COLO668 (cell line): ENCODE measurements at regions not wholly inside any gene's neighbourhood (a gene's known extent, or its start where the extent isn't known, plus 50 kb on each side); places are given as distances from the start of the nearest gene placed in this dataset.
"Not testable (repeated sequence)": the region's sequence is repeated elsewhere in the genome, so short reads cannot be mapped to it uniquely, and the experiment has no call there.

Experiments
- DNase-seq: peaks from one replicate; lab custom pipeline; 2025; ENCODE audit not compliant: unreplicated experiment; lab: John Stamatoyannopoulos, UW

DNA sequence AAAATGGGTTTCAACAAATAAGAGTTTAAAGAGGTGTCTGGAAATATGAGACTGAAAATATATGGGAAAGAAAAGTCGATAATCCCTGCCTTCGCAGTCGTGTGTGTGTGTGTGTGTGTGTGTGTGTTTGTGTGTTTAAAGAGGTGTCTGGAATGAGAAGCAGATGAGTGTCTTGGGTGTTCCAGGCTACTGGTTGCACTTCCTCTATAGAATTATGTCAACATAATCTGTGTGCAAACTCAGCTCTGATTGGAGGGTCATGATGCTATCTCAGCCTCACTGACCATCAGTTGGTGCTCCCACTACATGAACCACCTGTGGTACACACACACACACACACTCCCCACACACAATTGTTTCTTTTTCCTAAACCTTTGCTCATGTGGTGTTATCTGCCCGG lies 347.3 kb downstream of the NPIPA8 start:
- no peak for DNase-seq

DNA sequence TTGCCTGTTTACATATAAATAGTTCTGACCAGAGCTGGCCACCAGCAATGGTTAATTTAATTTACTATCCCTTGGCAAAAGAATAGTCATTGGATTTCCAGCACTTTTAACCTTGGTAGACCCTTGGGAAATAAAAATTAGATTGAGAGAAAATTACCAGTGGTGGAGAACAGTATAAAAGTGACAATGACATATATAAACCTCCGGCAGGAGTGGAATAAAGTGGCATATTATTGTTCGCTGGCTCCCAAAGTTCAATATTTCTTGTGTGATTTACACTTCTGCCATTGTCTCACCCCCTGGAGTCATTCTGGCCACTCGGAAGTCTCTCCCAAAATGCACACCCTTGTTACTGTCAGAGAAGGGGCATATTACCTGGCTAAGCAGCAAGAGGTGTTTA lies 347.7 kb downstream of the NPIPA8 start:
- DNase-seq = no peak

DNA sequence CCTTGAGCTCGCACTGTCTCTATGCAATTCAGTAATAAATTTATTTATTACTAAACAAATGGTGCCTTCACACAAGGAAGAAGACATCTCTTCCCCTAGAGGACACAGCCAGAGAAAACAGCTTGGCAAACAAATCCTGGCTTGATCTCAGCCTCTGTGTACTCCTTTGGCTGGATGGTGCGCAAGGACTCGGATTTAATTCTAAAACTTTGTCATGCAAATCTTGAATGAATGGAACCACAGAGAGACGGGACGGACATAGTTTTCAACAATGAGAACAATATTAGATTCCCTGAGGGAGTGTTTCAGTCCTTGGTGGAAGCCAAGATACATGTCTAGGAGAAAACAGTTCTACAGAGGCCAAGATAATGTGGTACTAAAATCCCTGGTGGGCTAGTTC lies 349.5 kb downstream of the NPIPA8 start:
- no peak for DNase-seq

DNA sequence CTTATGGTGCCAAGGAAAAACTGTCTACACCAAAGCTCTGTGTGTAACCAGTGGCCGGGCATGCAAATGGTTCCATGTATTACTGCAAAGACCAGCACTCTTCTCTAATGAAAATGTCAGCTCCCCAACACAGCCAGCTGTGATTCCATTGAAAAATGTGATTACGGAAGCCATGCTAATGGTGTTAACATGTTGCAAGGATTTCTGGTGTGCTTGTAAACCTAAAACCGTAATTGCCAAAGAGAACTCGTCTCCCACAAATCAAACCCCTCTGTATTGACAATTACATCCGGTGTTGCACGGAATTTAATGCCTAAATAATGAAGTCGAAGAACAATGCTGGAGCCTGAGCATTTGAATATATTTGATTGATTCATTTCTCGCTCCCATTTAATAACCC lies 351.7 kb downstream of the NPIPA8 start:
- DNase-seq = no peak

DNA sequence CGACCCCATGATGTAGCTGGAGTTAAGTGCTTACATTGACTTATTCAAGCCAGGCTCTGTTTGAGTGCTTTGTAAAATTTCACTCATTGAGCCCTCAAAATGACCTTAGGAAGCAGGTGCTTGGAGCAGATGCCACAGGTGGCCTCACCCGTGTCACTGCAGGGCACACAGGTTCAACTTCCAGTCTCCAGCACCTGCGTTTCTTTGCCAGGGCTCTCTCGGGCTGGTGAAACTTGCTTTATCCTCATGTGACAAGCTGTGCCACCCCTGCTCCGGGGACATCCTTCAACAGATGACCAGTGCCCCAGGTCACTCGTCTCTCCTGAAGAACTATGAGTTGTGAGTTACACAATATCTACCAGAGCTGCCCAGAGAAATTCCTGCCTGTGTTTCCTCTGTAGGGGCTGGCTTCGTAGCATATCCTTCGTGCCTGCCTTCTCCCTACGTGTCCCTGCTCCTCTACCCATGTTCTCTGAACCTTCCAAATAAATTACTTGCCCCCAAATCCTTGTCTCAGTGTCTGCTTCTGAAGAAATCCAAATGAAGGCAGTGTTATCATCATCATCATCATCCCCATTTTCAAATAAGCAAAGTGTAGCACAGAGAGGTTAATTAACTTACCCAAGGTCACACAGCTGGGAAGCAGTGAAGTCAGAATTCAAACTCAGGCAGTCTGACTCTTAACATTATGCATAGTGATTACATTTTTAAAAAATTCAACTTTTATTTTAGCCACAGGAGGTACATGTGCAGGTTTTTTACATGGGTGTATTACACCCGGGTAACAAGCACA lies 352.5 kb downstream of the NPIPA8 start:
- no peak for DNase-seq

DNA sequence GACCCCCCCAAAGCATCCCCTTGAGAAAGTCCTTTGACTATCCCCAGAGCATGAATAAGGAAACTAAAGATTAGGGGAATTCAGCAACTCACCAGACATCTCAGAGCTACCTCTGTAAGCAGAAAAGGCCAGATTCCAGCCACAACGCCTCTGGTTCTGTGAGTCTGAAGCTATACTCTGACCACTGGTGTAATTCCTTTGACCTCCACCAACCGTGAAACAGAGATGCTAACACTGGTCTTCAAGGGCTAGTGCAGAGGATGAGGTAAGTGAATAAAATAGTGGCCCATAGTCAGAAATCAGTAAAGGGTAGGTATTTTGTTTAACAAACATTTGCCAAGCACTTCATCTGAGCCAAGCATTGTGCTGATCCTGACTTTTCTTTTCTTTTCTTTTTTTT lies 353.4 kb downstream of the NPIPA8 start:
- no peak for DNase-seq

DNA sequence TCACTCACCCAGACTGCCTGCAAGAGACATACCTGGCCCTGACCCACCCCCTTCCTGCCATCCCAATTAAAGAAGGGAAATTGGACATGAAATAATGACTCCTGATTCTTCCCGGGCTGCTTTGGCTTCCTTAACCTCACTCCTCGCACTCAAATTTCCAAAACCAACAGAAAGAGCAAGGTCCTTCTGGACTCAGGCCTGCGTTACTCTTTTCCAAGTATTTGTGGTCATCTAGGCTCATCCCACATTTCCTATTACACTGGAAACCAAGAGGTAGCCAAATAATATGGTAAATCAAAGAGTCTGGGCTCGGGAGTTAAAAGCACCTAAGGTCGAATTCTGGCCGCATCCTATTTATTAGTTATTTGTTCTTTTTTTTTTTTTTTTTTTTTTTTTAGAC lies 359.3 kb downstream of the NPIPA8 start:
- no peak for DNase-seq

DNA sequence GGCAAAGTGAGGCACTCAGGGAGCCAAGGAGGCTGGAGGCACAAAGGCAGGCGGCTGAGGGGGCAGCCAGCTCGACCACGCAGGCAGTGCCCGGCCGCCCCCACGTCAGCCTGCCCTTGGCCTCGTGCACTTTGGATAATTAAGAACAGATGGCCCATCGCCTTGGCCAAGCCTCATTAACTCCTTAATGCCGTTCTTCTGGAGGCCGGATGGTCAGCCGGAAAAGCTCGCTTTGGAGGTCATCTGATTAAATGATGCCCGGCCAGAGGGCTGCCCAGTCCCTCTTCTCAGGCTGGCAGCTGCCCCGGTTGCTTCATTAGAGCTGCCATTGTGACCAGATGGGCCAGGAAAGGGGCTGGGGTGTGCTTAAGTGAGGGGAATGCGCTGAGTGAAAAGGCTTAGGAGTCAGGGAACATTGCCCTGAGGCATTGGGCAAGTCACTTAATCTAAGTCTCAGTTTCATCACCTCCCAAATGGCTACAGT lies 364.0 kb downstream of the NPIPA8 start:
- DNase-seq = no peak

DNA sequence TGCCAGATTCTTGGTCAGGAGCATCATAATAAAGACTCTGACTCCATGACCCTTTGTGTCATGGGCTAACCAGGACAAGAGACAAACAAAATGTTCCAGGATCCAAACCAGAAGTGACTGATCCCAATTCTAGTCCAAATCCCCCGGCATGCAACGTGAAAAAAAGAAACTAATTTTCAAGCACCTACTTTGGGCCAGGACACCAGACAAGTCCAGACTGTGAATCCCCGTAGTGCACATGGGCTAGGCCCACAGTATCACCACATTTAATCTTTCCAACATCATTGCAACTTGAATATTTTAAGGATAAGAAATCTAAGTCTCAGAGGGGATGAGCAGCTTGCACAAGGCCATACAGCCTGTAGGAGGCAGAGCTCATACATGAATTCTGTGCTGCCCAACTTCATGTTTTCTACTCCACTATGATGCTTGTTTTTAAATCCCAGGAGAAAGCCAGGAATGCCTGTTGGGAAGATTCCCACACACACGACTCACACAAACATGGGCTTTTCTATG lies 365.7 kb downstream of the NPIPA8 start:
- DNase-seq = no peak

DNA sequence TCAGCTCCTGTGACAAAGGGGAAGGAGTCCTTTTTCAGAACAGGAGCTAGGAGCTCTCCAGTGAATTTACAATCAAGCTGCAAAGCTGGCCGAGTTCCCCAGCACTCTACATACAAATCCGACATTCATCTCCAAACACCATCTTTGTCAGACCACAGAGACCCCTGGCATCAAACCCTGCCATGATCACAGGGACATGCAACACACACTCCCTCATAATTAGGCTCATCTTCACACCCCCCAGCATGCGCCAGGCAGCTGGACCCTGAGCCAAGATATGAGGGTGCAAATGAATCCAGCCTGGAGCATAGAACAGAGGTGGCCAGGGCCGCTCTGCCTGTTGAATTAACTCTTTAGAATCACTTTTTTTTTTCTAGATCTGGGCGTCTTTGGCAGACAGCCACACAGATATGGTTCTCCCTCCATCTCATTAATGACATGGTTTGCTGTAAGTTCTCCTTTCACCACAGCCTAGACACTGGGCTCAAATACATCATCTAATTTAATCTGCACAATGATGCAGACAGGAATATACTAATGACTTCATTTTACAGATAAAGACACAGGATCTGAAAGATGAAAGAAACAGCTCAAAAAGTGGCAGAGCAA lies 366.3 kb downstream of the NPIPA8 start:
- DNase-seq = no peak

DNA sequence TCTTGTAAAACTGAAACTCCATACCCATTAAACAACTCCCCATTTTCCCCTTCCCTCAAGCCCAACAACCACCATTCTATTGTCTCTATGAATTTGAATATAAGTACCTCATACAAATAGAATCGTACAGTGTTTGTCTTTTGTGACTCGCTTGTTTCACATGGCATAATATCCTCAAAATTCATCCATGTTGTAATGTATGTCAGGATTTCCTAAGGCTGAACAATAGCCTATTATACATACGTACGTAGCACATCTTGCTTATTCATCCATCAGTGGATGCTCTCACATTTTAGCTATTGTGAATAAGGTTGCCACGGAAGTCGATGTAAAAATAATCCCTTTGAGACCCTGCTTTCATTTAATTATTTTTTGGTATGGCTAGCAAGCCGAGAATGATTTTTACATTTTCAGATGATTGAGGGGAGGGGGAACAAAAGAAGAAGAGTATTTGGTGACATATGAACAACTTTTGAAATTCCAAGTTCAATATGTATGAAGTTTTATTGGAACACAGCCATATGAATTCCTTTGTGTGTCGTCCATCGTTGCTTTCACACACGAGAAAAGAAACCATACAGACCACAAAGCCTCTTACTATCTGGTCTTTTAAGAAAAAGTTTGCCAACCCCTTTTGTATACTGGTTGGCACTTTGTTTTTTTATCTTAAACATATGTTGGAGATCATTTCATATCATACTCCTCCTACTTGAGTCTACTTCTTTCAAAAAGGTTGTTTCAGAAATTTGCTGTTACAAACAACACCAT lies 371.2 kb downstream of the NPIPA8 start:
- no peak for DNase-seq

DNA sequence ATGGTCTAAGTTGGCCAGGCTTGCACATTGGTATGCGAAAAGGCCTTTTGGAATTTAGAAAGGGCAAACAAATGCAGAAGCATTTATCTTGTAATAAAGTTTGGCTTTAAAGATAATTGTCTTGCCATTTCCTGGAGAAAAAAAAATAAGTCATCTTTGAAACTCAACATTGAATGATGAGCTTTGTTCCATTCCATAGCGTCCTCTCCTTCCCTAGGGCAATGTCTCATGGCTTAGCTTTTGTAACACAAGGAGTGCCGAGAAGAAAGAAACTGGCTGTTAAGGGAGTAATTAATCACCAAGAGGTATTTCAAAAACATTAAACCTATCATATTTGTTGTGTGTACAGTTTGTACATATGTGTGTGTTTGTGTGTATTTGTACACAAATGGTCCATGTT lies 372.3 kb downstream of the NPIPA8 start:
- no peak for DNase-seq

DNA sequence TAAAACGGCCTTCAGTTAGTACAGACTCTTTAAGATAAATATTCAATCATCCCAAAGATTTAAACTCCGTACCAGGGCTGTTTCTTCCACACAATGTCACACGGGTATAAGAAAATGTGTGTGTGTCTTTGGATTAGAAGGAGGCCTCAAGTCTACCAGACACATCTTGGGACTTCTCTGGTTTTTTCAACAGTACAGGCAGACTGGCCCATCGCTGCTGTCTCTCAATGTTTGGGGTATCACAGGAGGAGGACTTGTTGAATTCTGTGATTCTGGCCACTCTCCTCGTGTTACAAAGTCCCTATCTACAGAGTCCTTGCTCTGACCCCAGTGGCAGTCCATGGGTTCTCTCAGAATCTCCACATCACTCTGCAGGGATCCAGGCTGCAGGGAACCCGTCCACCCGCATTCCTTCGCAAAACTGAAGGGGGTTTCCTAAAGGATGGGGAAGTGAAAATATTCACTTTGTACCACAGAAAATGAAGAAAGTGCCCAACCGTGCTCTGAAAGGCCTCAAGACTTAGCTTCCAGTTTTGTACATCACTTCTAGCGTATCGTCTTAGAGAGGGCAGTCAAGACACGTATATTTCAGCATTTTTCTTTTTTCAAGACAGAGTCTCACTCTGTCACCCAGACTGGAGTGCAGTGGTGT lies 373.2 kb downstream of the NPIPA8 start:
- no peak for DNase-seq

DNA sequence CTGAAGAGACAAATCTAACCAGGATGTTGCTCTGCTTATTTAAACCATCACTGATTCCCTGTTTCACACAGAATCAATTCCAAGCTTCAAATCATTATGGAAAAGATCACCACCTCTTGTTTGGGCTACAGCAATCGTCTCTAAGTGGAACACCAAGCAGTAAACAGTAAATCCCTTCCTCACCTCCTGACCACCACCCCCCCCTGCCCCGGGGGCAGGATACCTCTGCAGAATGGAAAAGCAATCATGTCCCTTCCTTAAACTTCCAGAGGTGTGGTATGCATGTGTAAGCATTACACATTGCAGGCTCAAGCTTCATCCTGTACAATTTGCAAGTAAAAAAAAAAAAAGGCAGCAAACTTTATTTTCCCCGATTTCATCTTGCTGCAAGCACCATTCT lies 373.8 kb downstream of the NPIPA8 start:
- DNase-seq = no peak

DNA sequence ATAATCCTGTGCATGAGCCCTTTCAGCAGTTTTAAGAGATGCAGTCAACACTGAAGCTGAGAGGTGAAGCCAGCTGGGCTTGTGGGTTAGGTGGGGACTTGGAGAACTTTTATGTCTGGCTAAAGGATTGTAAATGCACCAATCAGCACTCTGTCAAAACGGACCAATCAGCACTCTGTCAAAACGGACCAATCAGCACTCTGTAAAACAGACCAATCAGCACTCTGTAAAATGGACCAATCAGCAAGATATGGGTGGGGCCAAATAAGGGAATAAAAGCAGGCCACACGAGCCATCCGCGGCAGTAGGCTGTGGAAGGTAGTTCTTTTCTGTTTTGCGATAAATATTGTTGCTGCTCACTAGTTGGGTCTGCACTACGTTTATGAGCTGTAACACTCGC lies 374.7 kb downstream of the NPIPA8 start:
- DNase-seq = not testable (repeated sequence)

DNA sequence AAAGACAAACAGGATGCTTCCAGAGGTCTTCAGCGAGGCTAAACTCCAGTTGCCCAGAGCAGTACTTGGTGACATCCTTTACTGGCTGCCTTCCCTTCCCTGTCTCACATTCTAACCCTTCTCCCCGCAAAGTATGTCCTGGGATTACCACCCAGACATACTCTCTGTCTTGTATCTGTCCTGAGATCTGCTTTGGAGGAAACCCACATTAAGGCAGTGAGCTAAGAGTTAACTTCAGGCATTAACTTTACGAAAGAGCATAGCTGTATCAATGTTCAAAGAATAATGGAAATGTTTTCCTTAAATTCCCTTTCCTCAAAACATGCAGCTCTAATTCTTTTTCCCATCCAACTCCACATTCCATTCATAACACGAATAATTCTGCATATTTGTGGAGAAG lies 385.2 kb downstream of the NPIPA8 start:
- no peak for DNase-seq

DNA sequence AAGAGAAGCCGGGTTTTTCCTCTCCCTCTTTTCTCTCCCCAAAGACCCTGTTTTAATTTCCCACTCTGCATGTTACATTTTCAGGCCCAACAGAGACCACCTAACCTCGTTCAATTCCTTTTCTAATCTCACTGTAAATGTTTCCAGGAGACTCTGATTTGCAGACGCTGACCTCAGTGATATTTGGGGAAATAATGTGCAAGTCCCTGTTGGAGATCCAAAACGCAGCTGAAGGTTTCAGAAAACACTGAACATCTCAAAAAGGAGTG lies 386.6 kb downstream of the NPIPA8 start:
- no peak for DNase-seq

DNA sequence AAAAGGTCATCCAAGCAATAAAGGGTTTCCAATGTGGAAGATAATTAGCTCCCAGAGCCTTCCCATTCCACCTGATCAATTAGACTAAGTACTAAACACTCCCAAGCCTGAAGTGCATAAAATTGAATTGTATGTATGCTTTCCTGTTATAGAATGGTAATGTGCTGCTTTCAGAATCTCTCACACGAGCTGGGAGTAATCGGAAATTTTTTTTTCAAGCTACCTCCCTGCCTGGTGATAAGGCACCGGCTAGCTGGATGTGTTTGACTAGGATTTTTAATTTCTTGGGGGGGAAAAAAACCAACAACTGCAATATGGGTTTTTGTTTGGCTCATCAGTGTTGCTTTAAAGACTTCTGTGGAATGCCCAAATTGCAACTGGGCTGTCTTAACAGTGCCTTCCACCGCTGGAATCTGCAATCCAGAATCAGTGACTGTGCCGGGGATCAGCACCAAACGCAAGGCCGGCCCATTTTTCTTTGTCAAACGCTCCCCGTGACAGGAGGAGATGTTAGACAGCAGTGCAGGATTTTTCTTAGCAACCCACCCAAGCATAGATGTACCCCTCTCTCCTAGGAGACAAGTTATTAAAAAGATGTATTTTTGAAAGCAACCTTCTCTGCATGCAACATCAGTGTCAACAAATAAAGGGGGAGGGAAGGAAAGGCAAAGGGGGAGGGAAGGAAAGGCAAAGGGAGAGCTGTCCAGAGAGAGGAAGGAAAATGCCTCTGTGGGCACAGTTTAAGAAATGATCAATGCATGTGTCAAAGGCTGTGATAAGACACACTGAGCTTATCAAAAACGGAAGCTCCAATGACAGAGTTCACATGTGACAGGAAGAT lies 387.2 kb downstream of the NPIPA8 start:
- no peak for DNase-seq

DNA sequence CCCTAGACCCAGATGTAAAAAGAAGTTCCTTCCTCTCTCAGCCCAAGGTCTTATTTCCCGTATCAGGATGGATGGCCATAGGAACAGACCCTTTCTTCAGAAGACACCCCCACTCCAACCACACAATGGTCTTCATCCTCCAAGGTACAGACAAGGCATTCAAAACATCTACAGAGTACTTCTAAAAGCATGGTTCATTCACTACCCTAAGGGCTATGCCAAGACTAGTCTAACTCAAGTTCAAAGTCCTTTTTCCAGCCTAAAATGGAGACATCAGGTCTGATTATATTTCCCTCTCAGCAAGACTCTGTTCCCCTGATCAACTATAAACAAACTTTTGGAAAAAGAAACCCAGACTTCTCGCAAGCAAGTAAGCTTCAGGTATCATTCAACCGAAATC lies 388.9 kb downstream of the NPIPA8 start:
- no peak for DNase-seq

DNA sequence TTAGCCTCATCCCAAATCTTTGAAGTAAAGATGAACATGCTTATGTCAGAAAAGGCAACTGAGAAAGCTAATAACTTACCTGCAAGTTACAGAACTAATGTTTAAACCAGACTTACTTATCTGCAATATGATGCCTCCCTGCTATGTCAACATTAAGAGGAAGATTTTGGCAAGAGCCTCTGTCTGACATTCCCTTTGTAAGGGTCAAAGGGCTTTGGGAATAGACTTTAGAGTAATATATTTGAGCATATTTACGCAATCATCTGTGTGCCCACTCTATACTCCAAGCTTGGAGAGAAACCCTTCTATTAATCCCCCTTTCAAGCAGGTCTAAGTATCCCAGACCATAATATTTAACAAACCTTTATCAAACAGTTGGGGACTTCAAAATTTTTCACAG lies 389.4 kb downstream of the NPIPA8 start:
- DNase-seq = no peak
